Astrocyte of the hippocampus (primary cell): ENCODE measurements at regions not wholly inside any gene's neighbourhood (a gene's known extent, or its start where the extent isn't known, plus 50 kb on each side); places are given as distances from the start of the nearest gene placed in this dataset.

ENCODE experiments used
- DNase-seq: peaks from one replicate; pipeline ENCODE4 v3.0.0; 2011; ENCODE audit warnings: low read depth, low spot score

DNA sequence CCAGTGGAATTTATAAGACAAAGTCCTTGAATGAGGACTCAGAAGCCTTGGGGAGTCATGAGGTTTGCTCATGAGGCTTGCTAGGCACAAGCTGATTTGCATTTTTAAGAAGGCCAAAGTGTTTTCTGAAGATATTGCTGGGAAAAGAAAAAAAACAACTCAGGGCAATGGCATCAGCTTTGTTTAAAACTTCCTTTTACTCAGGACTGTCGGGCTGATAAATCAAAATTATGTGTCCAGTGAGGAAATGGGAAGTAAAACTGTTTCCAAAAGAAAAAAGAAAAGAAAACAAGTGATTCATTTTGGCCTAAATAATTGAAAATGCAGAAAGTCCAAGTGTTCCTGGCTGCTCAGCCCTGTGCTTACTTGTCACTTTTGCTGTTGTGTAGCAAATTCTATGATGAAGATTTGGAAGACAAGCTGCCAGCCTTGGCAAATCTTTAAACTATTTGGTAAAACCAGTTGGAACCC lies 282.4 kb downstream of the HLX start:
- no peak for DNase-seq

DNA sequence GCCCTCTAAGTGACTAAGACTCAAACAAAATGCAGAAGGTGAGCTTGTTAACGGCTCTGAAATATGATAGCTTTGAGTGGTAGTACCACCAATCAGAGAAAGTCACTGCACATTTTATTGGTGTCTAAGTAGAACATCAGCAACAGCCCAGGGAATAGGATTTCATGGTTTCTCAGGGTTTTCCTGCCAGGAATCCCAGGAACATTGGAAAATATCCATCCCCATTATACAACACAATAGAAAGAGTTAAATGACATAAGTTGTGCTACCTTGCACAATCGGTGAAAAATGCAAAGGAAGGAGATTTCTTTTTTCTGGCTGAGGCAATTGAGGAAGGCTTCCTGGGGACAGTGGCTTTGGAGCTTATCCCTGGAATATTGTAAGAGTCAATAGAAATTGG lies 283.1 kb downstream of the HLX start:
- DNase-seq: no peak

DNA sequence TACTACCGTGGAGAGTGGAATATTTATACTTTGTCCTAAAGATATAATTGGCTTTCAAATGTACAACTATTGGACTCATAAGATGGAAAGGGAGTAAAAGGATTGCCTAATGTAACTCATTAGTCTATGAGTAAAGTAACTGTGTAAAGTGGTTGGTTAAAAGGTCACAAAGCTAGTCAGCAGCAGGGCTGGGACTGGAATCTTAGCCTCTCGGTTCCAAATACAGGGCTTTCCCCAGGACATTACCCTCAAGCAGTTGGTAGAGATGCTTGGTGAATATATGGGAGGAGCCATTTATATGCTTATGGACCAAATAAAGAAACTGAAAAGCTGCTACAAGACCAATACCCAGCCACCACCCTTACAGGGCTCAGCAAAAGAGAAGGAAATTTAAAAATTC lies 283.7 kb downstream of the HLX start:
- DNase-seq: no peak

DNA sequence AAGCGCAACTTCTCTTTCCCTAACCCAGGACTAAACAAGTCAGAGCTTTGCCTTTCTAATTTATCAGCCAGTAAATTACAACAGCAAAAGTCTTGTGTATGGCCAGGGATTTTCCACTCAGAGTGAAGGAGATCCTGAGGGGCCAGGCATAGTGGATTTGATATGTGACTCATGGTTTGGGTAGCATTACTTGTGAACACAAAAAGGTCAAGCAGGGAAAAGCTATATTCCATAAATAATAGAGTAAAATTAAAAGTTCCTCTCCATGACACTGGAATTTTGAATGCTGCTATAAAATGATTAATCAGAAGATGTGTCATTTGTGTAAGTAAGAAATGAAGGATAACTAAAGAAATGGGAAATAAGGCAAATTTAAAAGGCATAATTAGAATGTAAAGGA lies 284.8 kb downstream of the HLX start:
- no peak for DNase-seq

DNA sequence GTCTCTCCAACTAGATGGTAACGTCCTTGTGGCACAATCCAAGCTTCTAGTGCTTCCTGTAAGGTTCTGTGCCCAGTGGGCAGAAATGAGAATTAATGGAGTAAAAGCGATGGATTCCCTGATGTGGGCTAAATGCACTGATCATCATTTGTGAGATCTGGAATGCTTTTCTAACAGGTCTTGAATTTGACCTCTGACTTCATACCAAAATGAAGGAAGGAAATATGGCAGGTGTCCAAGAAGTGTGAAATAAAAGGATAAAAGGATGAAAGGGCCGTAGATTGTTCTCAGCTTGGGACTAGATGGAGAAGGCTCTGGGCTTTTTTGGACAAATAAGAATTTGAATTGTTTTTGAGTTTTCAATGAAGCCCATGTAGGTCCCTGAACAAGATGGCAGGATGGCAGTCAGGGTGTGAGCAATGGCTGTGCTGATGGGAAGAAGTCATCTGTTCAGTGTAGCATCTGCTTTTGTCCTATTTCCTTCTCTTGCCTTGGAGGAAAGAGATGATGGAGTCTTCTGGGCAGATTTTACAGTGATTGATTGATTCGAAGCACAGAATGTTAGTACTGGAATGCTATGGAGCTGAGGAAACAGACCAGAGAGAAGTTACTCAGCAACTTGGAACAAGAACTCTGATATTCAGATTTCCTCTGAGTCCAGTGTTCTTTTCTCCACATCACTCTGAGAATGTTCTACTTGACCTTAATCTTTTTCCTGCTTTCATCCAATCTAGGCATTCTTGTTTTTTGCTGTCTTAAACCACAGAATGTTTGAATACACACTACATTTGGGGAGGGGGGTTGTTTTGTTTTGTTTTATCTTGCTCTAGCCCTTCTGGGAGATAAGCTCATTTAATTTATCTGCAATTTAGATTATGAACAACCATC lies 286.0 kb downstream of the HLX start:
- DNase-seq: no peak

DNA sequence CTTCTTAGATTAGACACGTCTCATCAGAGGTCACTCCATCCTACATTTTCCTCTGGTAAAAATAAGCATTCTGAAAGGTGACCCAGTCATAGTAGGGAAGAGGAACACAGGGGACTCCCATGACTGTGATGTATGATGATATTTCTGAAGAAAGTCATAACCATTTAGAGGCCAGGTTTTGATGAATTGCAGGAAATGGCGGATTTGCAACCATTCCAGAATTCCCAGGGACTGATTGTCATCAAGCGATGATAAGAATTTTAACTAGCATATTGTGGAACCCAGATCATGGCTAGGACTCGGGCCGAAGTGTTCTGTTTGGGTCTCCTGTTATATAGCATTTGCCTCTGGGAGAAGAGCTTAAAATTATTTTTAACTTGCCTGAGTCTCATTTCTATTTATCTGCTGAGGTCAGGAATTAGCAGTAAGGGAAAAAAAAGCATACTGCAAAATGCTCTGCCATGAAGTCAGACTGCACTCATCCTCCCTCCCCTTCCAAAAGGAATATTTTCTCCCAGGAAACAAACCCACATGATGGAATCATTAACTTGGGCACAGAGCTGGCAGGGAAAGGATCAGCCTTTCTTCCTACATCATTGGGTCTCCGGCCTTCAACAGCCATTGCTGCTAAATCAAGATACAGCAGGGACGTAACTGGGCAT lies 286.7 kb downstream of the HLX start:
- DNase-seq: peak; percentile 4

DNA sequence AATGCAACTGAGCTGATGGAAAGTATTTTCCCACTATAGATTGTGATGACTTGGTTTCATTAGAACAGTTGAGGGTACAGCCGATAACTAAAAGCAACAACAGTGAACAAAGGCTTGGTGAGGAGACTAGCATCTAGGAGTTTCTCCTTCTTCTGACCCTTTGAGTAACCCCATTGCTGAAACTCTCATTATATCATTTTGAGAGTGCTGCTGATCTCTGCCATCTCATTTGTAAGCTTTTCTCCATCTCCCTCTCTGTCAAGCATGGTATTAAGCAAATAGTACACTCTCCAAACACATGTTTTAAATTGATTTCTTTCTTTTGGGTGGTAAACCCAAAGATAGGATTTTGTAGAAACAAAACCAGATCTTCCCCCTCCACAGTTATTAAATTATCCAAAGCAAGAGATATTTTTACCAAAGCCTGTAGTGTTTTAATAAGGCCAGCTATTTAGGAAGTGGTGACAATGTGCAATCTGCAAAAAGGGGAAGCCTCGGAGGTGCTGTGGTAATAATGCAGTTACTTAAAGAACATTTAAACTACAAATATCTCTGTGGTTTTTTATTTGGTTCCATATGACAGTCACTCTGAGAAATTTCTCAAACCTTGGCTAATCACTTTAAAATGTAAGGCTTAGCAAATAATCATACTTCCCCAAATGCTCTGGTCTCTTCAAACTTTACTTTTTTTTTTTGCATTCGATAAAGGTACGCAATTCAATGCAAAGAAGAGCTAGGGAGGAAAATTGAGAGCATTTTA lies 287.5 kb downstream of the HLX start:
- DNase-seq: no peak

DNA sequence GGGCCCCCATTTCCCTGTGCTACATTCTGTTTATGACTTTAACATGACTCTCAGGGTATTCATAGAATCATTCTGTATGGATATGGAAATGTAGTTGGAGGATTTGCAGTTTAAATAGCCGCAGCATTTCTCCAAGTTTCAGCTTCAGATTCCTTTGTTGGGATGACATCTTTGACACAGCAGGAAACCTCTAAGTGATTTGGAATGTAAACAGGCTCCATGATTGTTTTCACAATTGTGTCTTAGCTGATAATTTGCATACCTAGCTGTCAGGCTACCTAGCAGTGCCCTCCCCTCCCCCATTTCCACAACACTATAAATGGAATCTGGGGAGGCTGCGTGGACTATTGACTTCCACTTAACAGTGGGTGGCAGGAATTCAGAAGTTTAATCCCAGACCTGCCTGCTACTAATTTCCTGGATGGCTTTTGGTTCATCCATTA lies 290.2 kb downstream of the HLX start:
- DNase-seq: peak; percentile 72

DNA sequence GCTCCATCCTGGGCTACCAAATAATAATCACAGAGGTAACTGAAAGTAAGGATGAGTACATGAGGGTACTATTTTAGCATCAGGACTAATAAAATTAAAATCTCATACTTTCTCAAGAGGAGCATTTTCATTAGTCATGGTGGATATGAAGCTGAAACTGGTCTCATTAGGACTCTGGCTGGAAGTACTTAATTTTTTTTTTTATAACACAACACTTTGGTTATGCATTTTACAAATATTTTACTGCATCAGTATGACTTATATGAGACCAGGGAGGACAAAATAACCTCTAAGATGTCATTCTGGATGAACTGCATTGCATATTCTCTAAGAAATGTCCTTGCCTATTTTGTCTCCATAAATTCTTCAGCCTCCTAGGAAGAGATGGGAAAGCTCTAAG lies 290.9 kb downstream of the HLX start:
- no peak for DNase-seq

DNA sequence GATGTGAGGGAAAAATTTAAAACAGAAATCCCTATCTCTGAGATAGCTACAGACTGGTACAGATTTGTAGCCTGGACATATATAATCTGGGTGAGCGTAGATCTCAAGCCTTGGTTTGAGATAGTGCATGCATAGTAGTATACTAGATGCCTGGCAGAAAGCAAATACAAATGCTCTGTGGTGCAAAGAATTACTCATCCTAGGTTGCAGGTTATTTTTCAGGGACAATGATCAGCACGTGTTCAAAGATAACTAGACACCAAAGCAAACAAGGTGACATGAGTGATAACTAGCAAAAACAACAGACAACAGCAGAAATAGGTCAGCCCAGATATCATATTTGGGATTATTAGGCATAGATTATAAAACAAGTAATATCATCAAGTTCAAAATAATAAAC lies 292.5 kb downstream of the HLX start:
- no peak for DNase-seq

DNA sequence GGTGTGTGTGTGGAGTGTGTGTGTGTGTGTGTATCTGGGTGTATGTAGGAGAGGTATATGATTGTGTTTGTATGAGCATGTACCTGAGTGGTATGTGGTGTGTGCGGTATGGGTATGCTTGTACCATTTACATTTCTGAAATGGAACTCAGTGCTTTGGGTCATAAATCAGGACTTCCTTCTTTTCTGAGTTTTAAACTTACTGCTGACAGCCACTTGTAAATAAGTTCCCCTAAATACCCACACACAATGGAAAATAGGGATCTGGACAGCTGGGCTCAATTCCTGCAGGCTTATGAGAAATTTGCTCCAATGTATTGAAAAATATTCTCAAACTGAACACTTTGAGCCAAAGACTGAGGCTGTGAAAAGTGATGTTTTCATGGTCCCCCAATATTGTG lies 293.6 kb downstream of the HLX start:
- no peak for DNase-seq

DNA sequence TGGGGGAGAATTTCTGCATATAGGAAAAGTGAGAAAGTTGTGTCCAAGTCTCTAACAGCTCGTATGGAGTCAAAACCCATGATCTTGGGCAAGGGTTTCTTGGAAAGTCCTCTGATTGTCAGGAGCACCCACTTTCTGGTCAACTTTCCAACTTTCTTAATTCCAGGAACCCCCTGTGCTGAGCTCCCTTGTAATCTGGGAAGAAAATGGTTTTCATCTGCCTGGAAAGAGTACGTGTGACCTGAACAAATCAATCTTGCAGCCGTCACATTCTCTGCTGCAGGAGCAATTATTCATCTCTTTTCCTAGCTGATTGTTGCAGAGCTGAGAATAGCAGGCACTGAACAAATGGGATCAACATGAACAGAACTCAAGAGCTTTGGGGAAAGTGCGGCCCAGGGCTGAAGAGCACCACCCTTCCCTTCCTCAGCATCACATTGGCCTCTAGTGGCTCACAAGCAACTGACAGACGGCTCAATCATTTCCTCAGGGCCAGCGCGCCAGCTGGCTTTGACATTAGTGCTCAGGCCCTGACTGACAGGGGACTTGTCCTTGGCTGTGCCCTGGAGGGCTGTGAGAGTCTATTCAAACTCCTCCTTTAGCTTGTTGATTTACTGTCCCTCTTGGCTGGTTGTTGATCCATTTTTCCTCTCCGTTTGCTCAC lies 295.2 kb downstream of the HLX start:
- no peak for DNase-seq

DNA sequence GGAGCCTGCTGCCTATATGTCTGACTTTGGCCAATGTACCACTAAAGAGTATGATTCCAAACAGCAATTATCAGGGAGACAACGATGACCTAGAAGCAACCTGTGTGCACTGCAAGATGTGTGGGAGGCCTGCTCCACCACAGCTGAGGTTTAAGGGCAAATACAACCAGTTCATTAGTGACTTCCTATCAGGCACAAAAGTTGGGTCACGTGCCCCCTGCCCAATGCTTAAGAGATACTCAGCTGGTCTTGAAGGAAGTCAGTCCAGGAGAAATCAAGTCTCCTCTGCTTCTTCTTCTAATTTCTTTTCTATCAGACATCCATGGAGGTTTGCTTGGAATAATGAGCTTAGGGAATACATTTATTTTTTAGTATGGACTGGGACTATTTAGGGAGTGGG lies 296.0 kb downstream of the HLX start:
- DNase-seq: no peak

DNA sequence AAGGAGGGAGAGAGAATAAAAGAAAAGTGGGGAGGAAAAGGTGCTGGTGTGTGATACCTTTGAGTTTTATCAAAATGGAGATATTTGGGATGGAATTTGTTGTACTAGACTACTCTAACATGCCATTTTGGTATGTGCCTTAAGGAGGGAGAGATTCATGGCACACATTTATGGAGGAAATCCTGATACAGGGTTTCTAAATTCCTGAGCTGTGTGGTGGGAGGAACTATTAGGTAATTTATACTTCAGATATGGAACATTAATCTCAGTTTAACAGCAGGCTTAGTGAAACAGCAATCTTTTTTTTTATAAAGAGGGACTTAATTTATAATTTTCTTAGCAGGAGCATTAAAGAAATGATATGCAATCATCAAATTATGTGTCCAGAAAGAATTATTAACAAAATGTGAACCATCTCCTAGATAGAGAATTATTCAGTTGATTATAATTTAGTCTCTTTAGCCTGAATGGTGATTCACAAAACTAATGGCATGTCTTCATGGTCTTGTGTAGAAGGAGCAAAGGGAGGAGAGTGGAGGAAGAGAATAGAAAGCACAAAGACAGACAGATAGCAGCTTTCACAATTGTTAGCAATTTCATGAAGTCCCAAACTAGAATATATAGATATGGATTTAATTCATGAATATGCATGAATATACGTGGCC lies 301.6 kb downstream of the HLX start:
- no peak for DNase-seq

DNA sequence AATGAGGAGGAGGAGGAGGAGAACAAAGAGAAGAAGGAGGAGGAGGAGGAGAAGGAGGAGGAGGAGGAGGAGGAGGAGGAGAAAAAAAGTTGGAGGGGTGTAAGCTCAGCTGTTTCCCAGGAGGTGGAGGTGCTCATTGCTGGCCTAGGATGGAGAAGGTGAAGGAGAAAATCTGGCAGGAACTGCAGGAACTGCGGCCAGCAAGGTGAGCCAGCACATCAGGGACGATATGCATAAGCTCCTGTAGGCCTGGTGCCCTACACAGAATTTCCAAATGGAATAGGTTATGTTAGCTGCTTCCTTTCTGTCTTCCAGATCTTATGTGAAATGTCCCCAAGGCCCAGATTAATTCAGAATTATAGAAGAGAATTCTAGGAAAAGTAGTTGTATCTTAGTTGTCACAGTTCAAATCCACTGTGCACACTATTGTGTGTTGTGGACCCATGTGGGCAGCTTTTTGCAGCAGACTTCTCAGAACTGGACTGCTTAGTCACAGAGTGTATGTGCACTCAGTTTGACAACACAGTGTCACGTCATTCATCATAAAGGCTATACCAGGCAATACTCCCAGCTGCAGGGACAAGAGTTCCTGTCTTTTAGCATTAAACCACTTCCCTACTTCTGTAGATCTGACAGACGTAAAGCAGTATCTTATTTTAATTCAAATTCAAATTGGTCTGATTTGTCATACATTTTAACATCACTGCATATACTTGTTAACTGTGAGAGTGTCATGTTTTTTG lies 303.7 kb downstream of the HLX start:
- no peak for DNase-seq

DNA sequence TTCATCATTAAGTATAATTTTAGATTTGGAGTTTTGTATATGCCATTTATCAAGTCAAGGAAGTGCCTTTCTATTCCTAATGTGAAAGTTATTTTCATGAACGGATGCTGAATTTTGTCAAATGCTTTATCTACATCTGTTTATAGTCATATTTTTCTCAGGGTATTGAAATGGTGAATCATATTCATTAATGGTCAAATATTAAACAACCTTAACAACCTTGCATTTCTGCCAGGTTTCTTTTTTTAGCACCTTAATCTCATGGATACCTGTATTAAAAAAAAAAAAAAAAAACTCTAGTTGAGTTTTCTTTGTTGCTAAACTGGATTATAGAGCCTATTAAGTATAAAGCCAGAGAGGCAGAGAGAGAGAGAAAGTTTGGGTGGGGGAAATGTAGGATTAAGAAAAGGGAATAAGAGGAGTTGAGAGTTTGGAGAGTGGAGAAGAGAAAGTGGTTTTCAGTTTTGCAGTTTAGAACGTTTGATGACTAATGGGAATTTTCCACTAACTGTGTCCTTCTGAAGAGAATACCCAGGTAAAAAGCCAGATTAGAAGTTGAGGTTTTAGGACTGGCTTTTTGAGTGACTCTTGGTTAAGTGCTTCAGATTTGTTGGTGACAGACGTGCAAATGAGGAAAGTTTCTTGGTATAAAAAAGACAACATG lies 305.0 kb downstream of the HLX start:
- no peak for DNase-seq

DNA sequence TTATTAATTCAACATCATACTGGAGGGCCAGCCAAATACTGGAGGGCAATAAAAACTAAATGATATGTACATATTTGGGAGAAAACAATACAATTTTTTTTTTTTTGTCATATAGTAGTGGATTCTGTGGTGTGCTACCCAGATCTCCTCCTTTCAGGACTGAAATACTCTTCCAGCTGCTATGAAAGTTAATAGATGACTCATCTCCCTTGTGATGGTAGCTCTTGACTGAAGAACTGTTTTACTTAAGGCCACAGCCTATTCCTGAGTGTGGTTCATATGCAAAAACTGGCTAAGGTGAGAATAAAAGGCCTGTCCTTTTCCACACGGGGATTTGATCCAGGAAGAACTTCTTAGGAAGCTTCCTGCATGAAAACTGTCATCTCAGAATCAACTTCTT lies 307.9 kb downstream of the HLX start:
- DNase-seq: no peak

DNA sequence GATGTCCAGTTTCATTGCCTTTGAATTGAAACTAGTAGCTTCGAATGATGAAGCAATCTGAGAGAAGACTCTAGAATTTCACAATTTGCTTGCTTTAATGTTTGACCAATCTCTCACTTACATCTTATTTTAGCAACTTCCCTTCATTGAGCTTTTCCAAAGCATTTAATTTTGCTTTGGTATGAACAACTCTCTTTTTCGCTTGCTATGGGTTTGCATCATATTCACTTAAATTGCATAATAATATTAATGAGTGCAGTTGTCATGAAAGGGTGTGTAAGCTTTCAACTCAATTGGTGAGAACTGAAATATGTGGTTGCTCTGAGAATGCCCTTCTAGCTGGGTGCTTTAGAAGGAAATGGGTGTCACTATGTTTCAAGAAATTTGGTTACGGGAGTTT lies 309.2 kb downstream of the HLX start:
- DNase-seq: no peak

DNA sequence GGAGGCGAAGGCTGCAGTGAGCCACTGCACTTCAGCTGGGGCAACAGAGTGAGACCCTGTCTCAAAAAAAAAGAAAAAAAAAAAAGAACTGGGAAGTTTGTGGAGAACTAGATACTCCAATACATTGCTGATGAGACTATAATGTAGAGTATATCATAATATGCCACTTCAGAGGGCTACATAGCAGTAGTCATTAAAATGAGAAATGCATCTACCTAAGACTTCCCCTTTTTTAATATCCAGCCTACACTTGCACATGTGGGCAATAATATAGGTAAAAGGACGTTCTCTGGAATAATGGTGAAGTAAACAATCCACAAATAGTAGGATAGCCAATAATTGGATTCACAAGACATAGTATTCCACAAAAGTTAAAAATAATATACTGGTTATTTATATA lies 311.0 kb downstream of the HLX start:
- DNase-seq: no peak

DNA sequence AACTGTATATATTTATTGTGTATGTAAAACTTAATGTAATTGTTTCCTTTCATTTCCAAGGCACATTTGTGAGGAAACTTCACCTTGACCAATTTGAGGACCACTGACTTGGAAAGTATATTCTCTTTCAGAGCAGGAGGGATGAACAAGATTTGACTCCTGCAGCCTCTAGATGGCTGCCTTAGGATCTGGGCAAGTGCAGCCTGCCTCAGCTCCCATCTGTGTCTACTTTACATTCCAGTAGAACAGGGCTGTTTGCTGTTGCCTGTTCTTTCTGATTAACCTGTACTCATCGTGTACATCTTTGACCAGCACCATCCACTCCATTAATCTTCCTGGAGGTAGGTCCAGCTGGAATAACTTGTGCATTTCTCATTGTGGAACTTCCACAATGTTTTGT lies 312.8 kb downstream of the HLX start:
- no peak for DNase-seq
